ENCODE measurements at regions not wholly inside any gene's neighbourhood (a gene's known extent, or its start where the extent isn't known, plus 50 kb on each side); places are given as distances from the start of the nearest gene placed in this dataset.

DNA sequence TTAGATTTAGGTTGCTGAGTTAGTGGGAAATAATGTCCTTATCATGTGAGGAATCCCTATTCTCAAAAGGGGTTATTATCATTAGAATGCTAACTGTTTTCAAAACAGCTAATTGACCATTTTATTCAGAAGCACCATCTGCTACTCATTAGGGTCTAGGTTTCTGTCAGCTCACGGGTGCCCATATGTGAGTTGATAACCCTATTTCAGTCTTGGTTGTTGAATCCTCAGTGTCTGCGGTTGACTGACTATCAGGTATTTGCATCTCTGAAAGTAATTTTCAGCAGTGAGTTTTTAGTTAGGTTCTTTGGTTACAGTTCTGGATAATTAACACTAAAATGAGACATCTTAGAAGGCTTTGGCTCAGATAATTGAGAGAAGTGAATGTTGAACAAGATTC, 1404.0 kb downstream of the AACS start:
- CTCF ChIA-PET, result no interaction called here
- TF ChIP-seq, protein P1, sequence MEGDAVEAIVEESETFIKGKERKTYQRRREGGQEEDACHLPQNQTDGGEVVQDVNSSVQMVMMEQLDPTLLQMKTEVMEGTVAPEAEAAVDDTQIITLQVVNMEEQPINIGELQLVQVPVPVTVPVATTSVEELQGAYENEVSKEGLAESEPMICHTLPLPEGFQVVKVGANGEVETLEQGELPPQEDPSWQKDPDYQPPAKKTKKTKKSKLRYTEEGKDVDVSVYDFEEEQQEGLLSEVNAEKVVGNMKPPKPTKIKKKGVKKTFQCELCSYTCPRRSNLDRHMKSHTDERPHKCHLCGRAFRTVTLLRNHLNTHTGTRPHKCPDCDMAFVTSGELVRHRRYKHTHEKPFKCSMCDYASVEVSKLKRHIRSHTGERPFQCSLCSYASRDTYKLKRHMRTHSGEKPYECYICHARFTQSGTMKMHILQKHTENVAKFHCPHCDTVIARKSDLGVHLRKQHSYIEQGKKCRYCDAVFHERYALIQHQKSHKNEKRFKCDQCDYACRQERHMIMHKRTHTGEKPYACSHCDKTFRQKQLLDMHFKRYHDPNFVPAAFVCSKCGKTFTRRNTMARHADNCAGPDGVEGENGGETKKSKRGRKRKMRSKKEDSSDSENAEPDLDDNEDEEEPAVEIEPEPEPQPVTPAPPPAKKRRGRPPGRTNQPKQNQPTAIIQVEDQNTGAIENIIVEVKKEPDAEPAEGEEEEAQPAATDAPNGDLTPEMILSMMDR (IDR thresholded peaks at IDR 0.05), result no peak
- no peaks in the 10 kb centered on the region for H3K36me3 Mint-ChIP-seq (ENCODE audit: low read depth)
- H3K9me3 Mint-ChIP-seq, result peaks cover 14% of the 10 kb centered on the region
- no peak for DNase-seq
- intact Hi-C loops (cut with micrococcal nuclease), result no loop called here
- POLR2A ChIA-PET, result no interaction called here
- no peaks in the 10 kb centered on the region for H3K27me3 Mint-ChIP-seq
- no peak for ATAC-seq (ENCODE audit: low read depth)
- H3K4me1 Mint-ChIP-seq, result no peaks in the 10 kb centered on the region
- H3K27ac Mint-ChIP-seq, result no peak overlapping the region
- H3K4me3 Mint-ChIP-seq, result no peak overlapping the region

DNA sequence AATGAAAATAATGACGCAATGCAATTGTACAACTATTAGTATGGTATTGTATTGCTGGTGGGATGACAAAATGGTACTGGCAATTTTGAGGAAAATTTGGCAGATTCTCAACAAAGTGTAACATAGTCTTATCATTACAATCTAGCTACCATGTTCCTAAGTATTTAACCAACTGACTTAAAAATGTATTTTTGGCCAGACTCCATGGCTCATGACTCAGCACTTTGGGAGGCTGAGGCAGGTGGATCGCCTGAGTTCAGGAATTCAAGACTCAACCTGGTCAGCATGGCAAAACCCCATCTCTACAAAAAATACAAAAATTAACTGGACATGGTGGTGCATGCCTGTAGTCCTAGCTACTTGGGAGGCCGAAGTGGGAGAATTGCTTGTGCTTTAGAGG, 1409.5 kb downstream of the AACS start:
- POLR2A ChIA-PET, result no interaction called here
- H3K27me3 Mint-ChIP-seq, result no peaks in the 10 kb centered on the region
- H3K9me3 Mint-ChIP-seq, result peaks cover 22% of the 10 kb centered on the region

DNA sequence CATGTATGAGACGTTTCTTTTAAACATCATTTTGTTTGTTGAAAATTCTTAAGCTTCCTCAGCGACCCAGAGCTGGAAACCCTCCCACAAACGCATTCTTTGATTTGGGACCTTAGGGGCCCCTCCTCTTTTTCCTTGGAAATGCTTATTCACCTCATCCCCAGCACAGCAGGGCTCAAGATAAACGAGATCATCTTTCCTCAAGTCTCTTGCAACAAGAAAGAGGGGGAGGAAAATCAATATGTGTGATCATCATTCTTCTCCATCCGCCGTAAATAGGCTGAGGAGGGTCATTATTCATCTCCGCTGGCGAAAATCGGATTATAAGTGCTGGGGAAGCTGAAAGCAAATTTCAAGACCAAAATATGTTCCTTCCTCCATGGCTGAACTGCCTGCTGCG, 1415.2 kb downstream of the AACS start:
- Mint-ChIP-seq H3K27ac (no peak overlapping the region), H3K4me1 (no peaks in the 10 kb centered on the region), H3K4me3 (no peak overlapping the region), H3K36me3 (ENCODE audit: low read depth) (no peaks in the 10 kb centered on the region), H3K27me3 (no peaks in the 10 kb centered on the region), H3K9me3 (peaks cover 6% of the 10 kb centered on the region)
- ChIA-PET POLR2A (no interaction called here), CTCF (no interaction called here)
- ATAC-seq (ENCODE audit: low read depth) (no peak), DNase-seq (no peak)
- intact Hi-C loops (cut with micrococcal nuclease), result no loop called here
- TF ChIP-seq, protein P1 (IDR thresholded peaks at IDR 0.05), result no peak

More for the DNA sequence above, 1409.5 kb downstream of the AACS start:
- intact Hi-C loops (cut with micrococcal nuclease), result no loop called here
- ATAC-seq (ENCODE audit: low read depth) (no peak), DNase-seq (no peak)
- H3K27ac Mint-ChIP-seq, result no peak overlapping the region
- H3K4me3 Mint-ChIP-seq, result no peak overlapping the region
- no peaks in the 10 kb centered on the region for H3K36me3 Mint-ChIP-seq (ENCODE audit: low read depth)
- TF ChIP-seq, protein P1 (IDR thresholded peaks at IDR 0.05), result no peak
- CTCF ChIA-PET, result no interaction called here
- no peaks in the 10 kb centered on the region for H3K4me1 Mint-ChIP-seq

DNA sequence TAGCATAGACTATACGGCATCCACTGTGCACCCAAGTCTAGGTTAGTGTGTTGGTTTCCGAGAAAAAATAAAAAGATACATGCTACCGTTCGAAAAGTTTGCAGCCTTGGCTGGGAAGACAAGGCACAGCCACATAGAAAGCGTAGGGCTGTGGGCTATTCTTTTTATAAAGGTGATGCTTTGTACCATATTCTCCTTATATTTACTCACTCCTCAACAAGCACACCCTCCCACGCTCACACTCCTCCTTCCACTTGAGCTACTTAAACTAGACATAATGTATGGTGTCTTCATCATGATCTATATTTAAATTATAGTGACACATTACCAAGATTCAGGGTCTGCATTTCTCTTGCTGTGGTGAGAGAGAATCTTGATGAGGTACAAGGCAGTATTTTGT, 1416.5 kb downstream of the AACS start:
- TF ChIP-seq, protein P1 (IDR thresholded peaks at IDR 0.05), result no peak
- Mint-ChIP-seq H3K4me3 (no peak overlapping the region), H3K36me3 (ENCODE audit: low read depth) (no peaks in the 10 kb centered on the region), H3K9me3 (peaks cover 2% of the 10 kb centered on the region), H3K4me1 (no peaks in the 10 kb centered on the region), H3K27ac (no peak overlapping the region), H3K27me3 (no peaks in the 10 kb centered on the region)
- intact Hi-C loops (cut with micrococcal nuclease), result no loop called here
- DNase-seq, result no peak
- POLR2A ChIA-PET, result no interaction called here
- CTCF ChIA-PET, result no interaction called here
- ATAC-seq (ENCODE audit: low read depth), result no peak

DNA sequence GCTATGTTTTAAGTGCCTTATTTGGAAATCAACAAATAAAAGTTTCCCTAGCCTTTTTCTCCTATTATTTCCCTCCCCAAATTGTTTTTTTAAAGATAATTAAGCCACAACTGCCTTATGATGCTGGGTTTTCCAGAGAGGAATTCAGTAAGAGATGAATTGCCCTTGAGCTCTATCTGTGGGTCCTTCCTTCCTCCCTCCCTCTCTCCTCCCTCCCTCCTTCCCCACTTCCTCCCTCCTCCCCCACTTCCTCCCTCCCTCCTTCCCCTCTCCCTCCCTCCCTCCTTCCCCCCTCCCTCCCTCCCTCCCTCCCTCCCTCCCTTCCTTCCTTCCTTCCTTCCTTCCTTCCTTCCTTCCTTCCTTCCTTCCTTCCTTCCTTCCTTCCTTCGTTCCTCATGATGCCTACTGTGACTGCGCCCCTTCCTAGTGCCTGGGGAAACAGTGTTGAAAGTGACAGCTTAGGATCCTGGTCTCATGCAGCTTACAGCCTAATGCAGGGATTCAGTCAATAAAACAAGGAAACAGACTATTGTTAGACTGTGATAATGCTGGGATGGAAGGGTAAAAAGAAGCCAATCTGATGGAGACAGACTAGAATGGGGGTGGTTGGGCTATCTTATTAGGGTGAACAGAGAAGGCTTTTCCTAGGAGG, 1417.1 kb downstream of the AACS start:
- ATAC-seq (ENCODE audit: low read depth) (no peak), DNase-seq (no peak)
- Mint-ChIP-seq H3K27ac (no peak overlapping the region), H3K27me3 (no peaks in the 10 kb centered on the region), H3K9me3 (peaks cover 2% of the 10 kb centered on the region), H3K4me3 (no peak overlapping the region), H3K4me1 (no peaks in the 10 kb centered on the region), H3K36me3 (ENCODE audit: low read depth) (no peaks in the 10 kb centered on the region)
- TF ChIP-seq, protein P1 (IDR thresholded peaks at IDR 0.05), result no peak
- POLR2A ChIA-PET, result no interaction called here
- intact Hi-C loops (cut with micrococcal nuclease), result no loop called here
- CTCF ChIA-PET, result no interaction called here

All from activated B cell treated with CpG ODN at 0.5 μM for 24 hours (primary cell).